Fibroblast of lung (primary cell): ENCODE measurements at regions not wholly inside any gene's neighbourhood (a gene's known extent, or its start where the extent isn't known, plus 50 kb on each side); places are given as distances from the start of the nearest gene placed in this dataset.

Source experiments
- CTCF ChIP-seq, 2 donors: IDR thresholded peaks in 1 of 2; conservative IDR thresholded peaks in 1 of 2; 1 replicate in 1 of 2; 2 replicates in 1 of 2; pipeline ENCODE4 v1.5.1; 2011 to 2012; ENCODE audit warnings: low read length in 2 of 2, control low read depth in 1 of 2, inconsistent platforms in 1 of 2, low read depth in 1 of 2, mild to moderate bottlenecking in 1 of 2
- EZH2 ChIP-seq: IDR thresholded peaks from 2 replicates; pipeline ENCODE4 v1.5.1; 2012; ENCODE audit warnings: low read length, control low read depth, mild to moderate bottlenecking; ENCODE audit errors: missing control alignments

- TF ChIP-seq CTCF (conservative IDR thresholded peaks at IDR 0.05 in 1 of 2, IDR thresholded peaks at IDR 0.05 in 1 of 2; ENCODE audit: low read depth in 1 of 2, low read length in 2 of 2) (no peak), EZH2 (no peak)
Observed at GRCh38 chr17:83145831-83146230, 66.4 kb downstream of the METRNL start.
